Vagina (tissue), 2 donors: ENCODE measurements at regions not wholly inside any gene's neighbourhood (a gene's known extent, or its start where the extent isn't known, plus 50 kb on each side); places are given as distances from the start of the nearest gene placed in this dataset.

ENCODE experiments used
- DNase-seq, 2 donors: peaks; one replicate each; pipeline ENCODE4 v3.0.0-alpha.2; 2017; ENCODE audit errors: extremely low spot score in 2 of 2
- H3K27ac ChIP-seq: fragments of 200-600 bp; sonication (generic); one replicate; pipeline ENCODE4 v1.5.1; 2019
- H3K27me3 ChIP-seq: fragments of 200-600 bp; sonication (generic); one replicate; pipeline ENCODE4 v1.5.1; 2019
- H3K36me3 ChIP-seq, 2 donors: fragments of 200-600 bp; sonication (generic); one replicate each; pipeline ENCODE4 v1.5.1; 2017 to 2019
- H3K4me1 ChIP-seq: fragments of 200-600 bp; sonication (generic); one replicate; pipeline ENCODE4 v1.5.1; 2019
- H3K4me3 ChIP-seq, 2 donors: fragments of 200-600 bp; sonication (generic); 1 replicate in 1 of 2; 2 replicates in 1 of 2; pipeline ENCODE4 v1.5.1; 2016 to 2019
- H3K9me3 ChIP-seq: fragments of 200-600 bp; sonication (generic); one replicate; pipeline ENCODE4 v1.5.1; 2019
- POLR2A ChIP-seq, 2 donors: fragments of 450-650 bp; IDR thresholded peaks; one replicate each; pipeline ENCODE4 v1.6.1; 2017; ENCODE audit warnings: antibody characterized with exemption in 2 of 2, mild to moderate bottlenecking in 2 of 2, moderate library complexity in 2 of 2
- POLR2AphosphoS5 ChIP-seq, 2 donors: sonication (generic); formaldehyde crosslinking; IDR thresholded peaks; one replicate each; pipeline ENCODE4 v1.9.0; 2017; ENCODE audit warnings: antibody characterized with exemption in 2 of 2, mild to moderate bottlenecking in 2 of 2, low read depth in 1 of 2; ENCODE audit not compliant: insufficient read depth in 1 of 2
- intact Hi-C: fragments of 100-400 bp; cut with DNase I; formaldehyde crosslinking; loops from one replicate; pipeline ENCODE4 v1.15.1; 2023
- TF ChIP-seq, protein P1 (sequence below), 3 experiments: fragments of 450-650 bp in 2 of 3; fragments of 200-600 bp in 1 of 3; sonication (generic) in 1 of 3; IDR thresholded peaks; one replicate each; pipeline ENCODE4 v1.5.1; 2017 to 2019; ENCODE audit warnings: antibody characterized with exemption in 3 of 3, mild to moderate bottlenecking in 2 of 3, moderate library complexity in 2 of 3

DNA sequence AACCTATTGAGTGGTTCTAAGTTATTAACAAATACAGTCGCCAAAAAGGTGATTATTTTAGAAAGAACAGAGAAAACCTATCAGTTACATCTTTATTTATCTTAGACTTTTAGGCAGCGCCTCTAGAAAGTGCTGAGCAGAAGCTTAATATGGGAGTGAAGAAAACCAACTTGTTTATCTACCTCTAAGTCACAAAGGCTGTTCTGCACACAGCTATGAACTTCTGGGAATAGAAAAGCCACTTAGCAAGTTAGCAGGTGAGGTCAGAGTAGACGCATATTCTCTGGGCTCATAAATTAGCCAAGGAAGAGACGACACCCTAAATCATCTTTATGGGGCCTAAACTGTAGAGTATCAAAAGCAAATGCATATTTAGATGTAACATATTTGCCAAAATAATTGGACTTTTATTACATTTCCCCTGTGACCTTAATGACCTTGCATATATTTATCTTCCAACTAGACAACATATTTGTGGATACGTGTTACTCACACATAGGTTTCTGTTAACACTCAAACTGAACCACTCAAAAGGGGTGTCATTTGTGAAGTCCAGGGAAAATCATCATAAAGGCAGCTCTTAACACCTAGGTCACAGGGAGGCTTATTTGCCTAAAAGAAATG, 267.1 kb downstream of the ADGB start:
- intact Hi-C loops, result no loop called here
- H3K27me3 ChIP-seq, result no peaks in the 10 kb centered on the region
- TF ChIP-seq, protein P1, sequence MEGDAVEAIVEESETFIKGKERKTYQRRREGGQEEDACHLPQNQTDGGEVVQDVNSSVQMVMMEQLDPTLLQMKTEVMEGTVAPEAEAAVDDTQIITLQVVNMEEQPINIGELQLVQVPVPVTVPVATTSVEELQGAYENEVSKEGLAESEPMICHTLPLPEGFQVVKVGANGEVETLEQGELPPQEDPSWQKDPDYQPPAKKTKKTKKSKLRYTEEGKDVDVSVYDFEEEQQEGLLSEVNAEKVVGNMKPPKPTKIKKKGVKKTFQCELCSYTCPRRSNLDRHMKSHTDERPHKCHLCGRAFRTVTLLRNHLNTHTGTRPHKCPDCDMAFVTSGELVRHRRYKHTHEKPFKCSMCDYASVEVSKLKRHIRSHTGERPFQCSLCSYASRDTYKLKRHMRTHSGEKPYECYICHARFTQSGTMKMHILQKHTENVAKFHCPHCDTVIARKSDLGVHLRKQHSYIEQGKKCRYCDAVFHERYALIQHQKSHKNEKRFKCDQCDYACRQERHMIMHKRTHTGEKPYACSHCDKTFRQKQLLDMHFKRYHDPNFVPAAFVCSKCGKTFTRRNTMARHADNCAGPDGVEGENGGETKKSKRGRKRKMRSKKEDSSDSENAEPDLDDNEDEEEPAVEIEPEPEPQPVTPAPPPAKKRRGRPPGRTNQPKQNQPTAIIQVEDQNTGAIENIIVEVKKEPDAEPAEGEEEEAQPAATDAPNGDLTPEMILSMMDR (IDR thresholded peaks at IDR 0.05), result no peak
- peak in 1 of 2 donors; percentile 52 for TF ChIP-seq POLR2AphosphoS5 (IDR thresholded peaks at IDR 0.05; ENCODE audit: insufficient read depth in 1 of 2, low read depth in 1 of 2)
- no peaks in the 10 kb centered on the region for H3K36me3 ChIP-seq
- no peak overlapping the region for H3K27ac ChIP-seq
- no peak for DNase-seq
- H3K4me3 ChIP-seq, result no peak overlapping the region
- no peaks in the 10 kb centered on the region for H3K4me1 ChIP-seq
- H3K9me3 ChIP-seq, result no peaks in the 10 kb centered on the region

DNA sequence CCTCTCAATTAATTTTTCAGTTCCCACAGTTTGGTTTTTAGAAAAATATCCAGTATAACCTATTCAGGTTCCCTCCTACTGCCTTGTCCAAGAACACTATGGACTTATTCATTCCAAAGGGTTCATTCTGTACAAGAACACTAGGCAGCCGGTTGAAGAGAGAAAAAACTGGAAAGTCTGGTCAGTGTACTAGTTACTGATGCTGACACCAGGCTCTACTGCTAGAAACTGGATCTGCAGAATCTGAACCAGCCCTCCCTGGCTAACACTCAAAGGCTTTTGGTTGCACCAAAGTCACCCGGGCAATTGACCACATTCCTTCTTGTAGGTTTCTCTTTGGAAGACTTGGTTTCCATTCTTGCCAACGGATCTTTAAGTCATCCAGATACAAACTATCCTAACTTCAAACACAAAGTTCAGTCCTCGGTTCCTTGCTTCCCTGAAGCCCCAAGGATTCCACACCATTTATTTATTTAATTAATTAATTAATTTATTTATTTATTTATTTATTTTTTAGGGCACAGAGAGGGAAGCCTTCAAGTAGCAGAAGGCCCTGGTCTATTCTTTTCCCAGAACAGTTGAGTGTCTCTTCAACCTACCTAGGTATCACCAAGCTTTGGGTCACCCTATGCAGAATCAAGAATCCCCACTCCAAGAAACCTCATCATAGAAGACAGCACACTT, 268.1 kb downstream of the ADGB start:
- H3K4me3 ChIP-seq, result no peak overlapping the region
- no peak overlapping the region for H3K27ac ChIP-seq
- no peaks in the 10 kb centered on the region for H3K36me3 ChIP-seq
- TF ChIP-seq POLR2A (IDR thresholded peaks at IDR 0.05), result no peak
- TF ChIP-seq, protein P1 (IDR thresholded peaks at IDR 0.05), result no peak
- TF ChIP-seq POLR2AphosphoS5 (IDR thresholded peaks at IDR 0.05; ENCODE audit: insufficient read depth in 1 of 2, low read depth in 1 of 2), result no peak
- H3K4me1 ChIP-seq, result peaks cover 6% of the 10 kb centered on the region
- intact Hi-C loops, result no loop called here
- DNase-seq, result no peak
- H3K9me3 ChIP-seq, result no peaks in the 10 kb centered on the region
- no peaks in the 10 kb centered on the region for H3K27me3 ChIP-seq

DNA sequence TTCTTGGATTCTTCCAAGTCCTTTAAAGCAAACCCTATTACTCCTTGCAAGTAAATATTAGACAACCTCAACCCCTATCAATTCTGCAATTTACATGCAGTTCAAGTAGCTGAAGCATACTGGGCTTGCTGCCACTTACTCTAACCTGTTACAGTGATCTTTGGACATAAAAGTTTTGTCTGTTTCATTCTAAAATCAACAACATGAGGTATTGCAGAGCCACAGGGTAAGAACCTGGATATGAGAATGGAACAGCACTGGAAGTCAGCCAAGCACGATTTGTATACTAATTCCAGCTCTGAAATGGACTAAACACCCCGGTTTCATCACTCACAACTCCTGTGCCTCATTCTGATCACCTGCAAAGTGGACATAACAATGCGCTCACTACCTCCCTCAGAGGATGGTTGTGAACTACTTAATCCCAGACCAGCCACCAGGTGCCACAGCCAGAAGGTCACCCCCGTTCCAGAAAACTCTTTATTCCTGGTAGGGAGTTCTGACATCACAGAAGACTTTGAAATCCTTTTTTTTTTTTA, 270.0 kb downstream of the ADGB start:
- H3K4me3 ChIP-seq, result no peak overlapping the region
- H3K4me1 ChIP-seq, result peaks cover 8% of the 10 kb centered on the region
- TF ChIP-seq POLR2AphosphoS5 (IDR thresholded peaks at IDR 0.05; ENCODE audit: insufficient read depth in 1 of 2, low read depth in 1 of 2) (no peak), POLR2A (IDR thresholded peaks at IDR 0.05) (no peak)
- TF ChIP-seq, protein P1 (IDR thresholded peaks at IDR 0.05), result no peak
- no peaks in the 10 kb centered on the region for H3K36me3 ChIP-seq
- H3K9me3 ChIP-seq, result no peaks in the 10 kb centered on the region
- DNase-seq, result no peak
- no peaks in the 10 kb centered on the region for H3K27me3 ChIP-seq
- no peak overlapping the region for H3K27ac ChIP-seq
- intact Hi-C loops, result no loop called here

DNA sequence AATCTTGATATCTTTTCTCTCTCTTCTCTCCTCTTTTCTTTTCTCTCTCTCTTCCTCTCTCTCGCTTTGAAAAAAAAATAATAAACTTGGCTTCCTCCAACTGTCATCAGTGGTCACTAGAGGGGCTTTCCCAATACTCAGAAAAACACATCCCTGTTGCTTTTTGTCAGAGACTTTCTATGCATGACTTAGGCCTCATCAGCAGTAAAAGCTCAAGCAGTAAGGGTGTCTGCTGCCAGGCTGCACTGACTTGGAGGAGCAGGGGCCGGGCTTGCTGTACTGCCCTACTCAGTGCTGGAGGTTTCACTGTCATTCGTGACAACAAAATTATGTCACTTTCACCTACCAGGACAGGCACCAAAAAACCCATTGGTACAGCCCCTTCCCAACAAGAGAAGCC, 272.0 kb downstream of the ADGB start:
- peaks cover 8% of the 10 kb centered on the region for H3K4me1 ChIP-seq
- no peaks in the 10 kb centered on the region for H3K36me3 ChIP-seq
- intact Hi-C loops, result no loop called here
- no peak for DNase-seq
- H3K27ac ChIP-seq, result no peak overlapping the region
- TF ChIP-seq, protein P1 (IDR thresholded peaks at IDR 0.05), result no peak
- TF ChIP-seq POLR2A (IDR thresholded peaks at IDR 0.05), result no peak
- TF ChIP-seq POLR2AphosphoS5 (IDR thresholded peaks at IDR 0.05; ENCODE audit: insufficient read depth in 1 of 2, low read depth in 1 of 2), result no peak
- H3K4me3 ChIP-seq, result no peak overlapping the region
- no peaks in the 10 kb centered on the region for H3K9me3 ChIP-seq
- no peaks in the 10 kb centered on the region for H3K27me3 ChIP-seq
